Neuronal stem cell (in vitro differentiated cells): ENCODE measurements at regions not wholly inside any gene's neighbourhood (a gene's known extent, or its start where the extent isn't known, plus 50 kb on each side); places are given as distances from the start of the nearest gene placed in this dataset.
"Not testable (repeated sequence)": the region's sequence is repeated elsewhere in the genome, so short reads cannot be mapped to it uniquely, and the experiment has no call there.

ENCODE experiments used
- DNase-seq: peaks from one replicate; pipeline ENCODE4 v3.0.0-alpha.2; 2013; ENCODE audit warnings: low spot score
- H2AFZ ChIP-seq: one replicate; pipeline ENCODE4 v1.6.1; 2013; ENCODE audit warnings: mild to moderate bottlenecking, low read length, inconsistent platforms
- H2AK5ac ChIP-seq: 2 replicates; pipeline ENCODE4 v1.6.1; 2013; ENCODE audit warnings: low read depth, mild to moderate bottlenecking, inconsistent platforms, low read length, moderate library complexity, mixed read lengths
- H2BK120ac ChIP-seq: 2 replicates; pipeline ENCODE4 v1.6.1; 2013; ENCODE audit warnings: low read depth, mild to moderate bottlenecking, inconsistent platforms, low read length, moderate library complexity, mixed read lengths
- H2BK12ac ChIP-seq: one replicate; pipeline ENCODE4 v1.6.1; 2013; ENCODE audit warnings: low read length, inconsistent platforms
- H2BK15ac ChIP-seq: 2 replicates; pipeline ENCODE4 v1.6.1; 2013; ENCODE audit warnings: mild to moderate bottlenecking, low read length, inconsistent platforms, mixed read lengths
- H2BK5ac ChIP-seq: one replicate; pipeline ENCODE4 v1.6.1; 2013; ENCODE audit warnings: inconsistent platforms, mild to moderate bottlenecking, low read length, moderate library complexity
- H3K14ac ChIP-seq: one replicate; pipeline ENCODE4 v1.6.1; 2013; ENCODE audit warnings: low read length, inconsistent platforms
- H3K18ac ChIP-seq: 2 replicates; pipeline ENCODE4 v1.6.1; 2013; ENCODE audit warnings: low read length, inconsistent platforms
- H3K23ac ChIP-seq: 2 replicates; pipeline ENCODE4 v1.6.1; 2013; ENCODE audit warnings: low read depth, mild to moderate bottlenecking, mixed read lengths, low read length, inconsistent platforms; ENCODE audit not compliant: poor library complexity
- H3K27ac ChIP-seq: replicated peaks from 3 replicates; pipeline ENCODE4 v1.5.1; 2013; ENCODE audit warnings: low read length, inconsistent platforms
- H3K27me3 ChIP-seq, 3 experiments: 2 replicates each; pipeline ENCODE4 v1.6.1; 2013; ENCODE audit warnings: low read length in 3 of 3, mild to moderate bottlenecking in 2 of 3, inconsistent platforms in 1 of 3, low read depth in 1 of 3, mixed read lengths in 1 of 3, moderate library complexity in 1 of 3; ENCODE audit not compliant: control insufficient read depth in 3 of 3, insufficient read depth in 3 of 3
- H3K36me3 ChIP-seq, 2 donors: replicated peaks in 1 of 2; 2 replicates each; pipeline ENCODE4 v1.6.1; 2013; ENCODE audit warnings: low read length in 2 of 2; ENCODE audit not compliant: control insufficient read depth in 2 of 2, insufficient read depth in 2 of 2
- H3K4ac ChIP-seq: 2 replicates; pipeline ENCODE4 v1.6.1; 2013; ENCODE audit warnings: inconsistent platforms, mild to moderate bottlenecking, low read length, moderate library complexity
- H3K4me1 ChIP-seq, 2 donors: 1 replicate in 1 of 2; 2 replicates in 1 of 2; pipeline ENCODE4 v1.6.1; 2013; ENCODE audit warnings: low read length in 2 of 2, low read depth in 1 of 2; ENCODE audit not compliant: control insufficient read depth in 2 of 2, insufficient read depth in 1 of 2
- H3K4me2 ChIP-seq: one replicate; pipeline ENCODE4 v1.6.1; 2013; ENCODE audit warnings: mild to moderate bottlenecking, low read length, inconsistent platforms; ENCODE audit not compliant: insufficient read depth, poor library complexity, severe bottlenecking
- H3K4me3 ChIP-seq, 2 donors: 2 replicates each; pipeline ENCODE4 v1.5.1; 2013; ENCODE audit warnings: low read length in 2 of 2, mild to moderate bottlenecking in 2 of 2, inconsistent platforms in 1 of 2, moderate library complexity in 1 of 2
- H3K79me1 ChIP-seq: one replicate; pipeline ENCODE4 v1.6.1; 2013; ENCODE audit warnings: low read depth, mild to moderate bottlenecking, inconsistent platforms, low read length, moderate library complexity
- H3K9ac ChIP-seq: one replicate; pipeline ENCODE4 v1.6.1; 2013; ENCODE audit warnings: mild to moderate bottlenecking, low read depth, low read length, inconsistent platforms; ENCODE audit not compliant: poor library complexity
- H3K9me3 ChIP-seq, 2 donors: replicated peaks in 1 of 2; 2 replicates each; pipeline versions ENCODE3 to v1.6.1; 2013; ENCODE audit warnings: low read length in 2 of 2, mild to moderate bottlenecking in 2 of 2, inconsistent platforms in 1 of 2, low read depth in 1 of 2, mixed read lengths in 1 of 2, moderate library complexity in 1 of 2; ENCODE audit not compliant: control insufficient read depth in 2 of 2, insufficient read depth in 1 of 2
- H4K8ac ChIP-seq: one replicate; pipeline ENCODE4 v1.6.1; 2013; ENCODE audit warnings: low read depth, mild to moderate bottlenecking, inconsistent platforms, low read length, moderate library complexity
- H4K91ac ChIP-seq: one replicate; pipeline ENCODE4 v1.6.1; 2013; ENCODE audit warnings: low read length, low read depth, mild to moderate bottlenecking, inconsistent platforms; ENCODE audit not compliant: poor library complexity
- WGBS, 2 donors: extraction: QIAGEN DNeasy Blood & Tissue Kit; methylation state at CpG; one replicate each; pipeline ENCODE4 v1.1.7; 2013; ENCODE audit warnings: missing lambda C conversion rate in 2 of 2, mixed read lengths in 1 of 2; ENCODE audit not compliant: insufficient read length in 2 of 2, insufficient replicate concordance in 1 of 2; ENCODE audit errors: extremely low coverage in 2 of 2; 5-methylcytosine and 5-hydroxymethylcytosine counted together

GRCh38 chr4:114444211-114444610, 154.4 kb upstream of the UGT8 start:
- no peak for DNase-seq
- Histone ChIP-seq H4K91ac (no peak overlapping the region), H3K36me3 (no peaks in the 10 kb centered on the region), H3K23ac (no peak overlapping the region), H3K4me1 (no peaks in the 10 kb centered on the region), H3K79me1 (no peaks in the 10 kb centered on the region), H3K4me2 (no peak overlapping the region), H2AFZ (no peak overlapping the region), H4K8ac (no peak overlapping the region), H2BK15ac (no peak overlapping the region), H3K18ac (no peak overlapping the region), H3K9me3 (no peaks in the 10 kb centered on the region), H3K27ac (no peak overlapping the region), H2BK120ac (no peak overlapping the region), H3K4ac (no peak overlapping the region), H3K4me3 (no peak overlapping the region), H3K9ac (no peak overlapping the region), H3K14ac (no peak overlapping the region), H2BK12ac (no peak overlapping the region), H2AK5ac (no peak overlapping the region), H3K27me3 (no peaks in the 10 kb centered on the region), H2BK5ac (no peak overlapping the region)
- no CpG with 5 or more reads among the region's 1 CpG for WGBS, 2 donors

GRCh38 chr4:114447963-114448516, 150.6 kb upstream of the UGT8 start:
- H2BK12ac ChIP-seq, DNase-seq, H3K79me1 ChIP-seq, H3K4me2 ChIP-seq, H4K8ac ChIP-seq, H3K9me3 ChIP-seq, H3K27me3 ChIP-seq, H2BK15ac ChIP-seq, H3K27ac ChIP-seq, H4K91ac ChIP-seq, H3K23ac ChIP-seq, H3K4ac ChIP-seq, H3K36me3 ChIP-seq, H3K4me1 ChIP-seq, H3K14ac ChIP-seq, H2BK120ac ChIP-seq, H3K18ac ChIP-seq, H2BK5ac ChIP-seq, H3K4me3 ChIP-seq, H2AK5ac ChIP-seq, H2AFZ ChIP-seq, H3K9ac ChIP-seq: not testable (repeated sequence)

DNA sequence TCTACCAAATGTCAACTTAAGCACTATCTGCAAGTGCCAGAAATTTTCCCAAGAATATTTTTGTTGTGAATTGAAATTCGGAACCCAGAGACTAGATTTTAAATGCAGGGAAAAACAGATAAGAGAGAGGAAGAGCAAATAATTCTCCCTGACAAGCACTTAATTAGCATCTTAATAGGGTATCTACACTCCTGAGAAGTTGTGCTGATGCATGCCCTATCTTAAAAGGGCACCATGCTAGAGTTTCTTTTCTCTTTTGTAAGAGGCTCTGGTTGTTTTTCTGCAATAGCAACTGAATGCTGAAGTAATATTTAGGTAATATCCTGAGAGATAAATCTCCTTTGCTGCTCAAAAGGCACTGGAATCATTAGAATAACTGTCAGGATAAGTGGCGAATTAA, 139.9 kb upstream of the UGT8 start:
- WGBS, 2 donors = no CpG with 5 or more reads among the region's 2 CpGs
- no peaks in the 10 kb centered on the region for H3K79me1 ChIP-seq
- H3K9me3 ChIP-seq = no peaks in the 10 kb centered on the region

GRCh38 chr4:114464726-114465272, 133.8 kb upstream of the UGT8 start:
- H4K91ac ChIP-seq = no peak overlapping the region
- no peak overlapping the region for H2BK5ac ChIP-seq
- no peaks in the 10 kb centered on the region for H3K9me3 ChIP-seq
- no peak overlapping the region for H3K9ac ChIP-seq
- H2BK12ac ChIP-seq = no peak overlapping the region
- H3K23ac ChIP-seq = no peak overlapping the region
- H3K14ac ChIP-seq = no peak overlapping the region
- no peaks in the 10 kb centered on the region for H3K4me1 ChIP-seq
- no peak for DNase-seq
- no peak overlapping the region for H4K8ac ChIP-seq
- H2AK5ac ChIP-seq = no peak overlapping the region
- no peak overlapping the region for H3K4ac ChIP-seq
- H3K4me3 ChIP-seq = no peak overlapping the region
- no peak overlapping the region for H3K4me2 ChIP-seq
- no peak overlapping the region for H2BK120ac ChIP-seq
- no peak overlapping the region for H2BK15ac ChIP-seq
- H3K18ac ChIP-seq = no peak overlapping the region
- H3K27ac ChIP-seq = no peak overlapping the region
- H3K27me3 ChIP-seq = no peaks in the 10 kb centered on the region
- no peak overlapping the region for H2AFZ ChIP-seq
- H3K79me1 ChIP-seq = no peaks in the 10 kb centered on the region
- no peaks in the 10 kb centered on the region for H3K36me3 ChIP-seq
- no CpG with 5 or more reads among the region's 7 CpGs for WGBS, 2 donors

More for the DNA sequence above, 139.9 kb upstream of the UGT8 start:
- Histone ChIP-seq H2BK12ac (no peak overlapping the region), H4K8ac (no peak overlapping the region), H2BK120ac (no peak overlapping the region), H3K27ac (no peak overlapping the region), H2BK15ac (no peak overlapping the region), H4K91ac (no peak overlapping the region), H3K4ac (no peak overlapping the region), H2AK5ac (no peak overlapping the region), H3K14ac (no peak overlapping the region), H2AFZ (no peak overlapping the region), H2BK5ac (no peak overlapping the region), H3K23ac (no peak overlapping the region), H3K18ac (no peak overlapping the region), H3K36me3 (no peaks in the 10 kb centered on the region), H3K4me1 (no peaks in the 10 kb centered on the region), H3K9ac (no peak overlapping the region), H3K27me3 (no peaks in the 10 kb centered on the region), H3K4me3 (no peak overlapping the region), H3K4me2 (no peak overlapping the region)
- no peak for DNase-seq
